ENCODE measurements at regions not wholly inside any gene's neighbourhood (a gene's known extent, or its start where the extent isn't known, plus 50 kb on each side); places are given as distances from the start of the nearest gene placed in this dataset.
A peak's percentile ranks its signal among the peaks of the same experiment; 100 is the strongest.

DNA sequence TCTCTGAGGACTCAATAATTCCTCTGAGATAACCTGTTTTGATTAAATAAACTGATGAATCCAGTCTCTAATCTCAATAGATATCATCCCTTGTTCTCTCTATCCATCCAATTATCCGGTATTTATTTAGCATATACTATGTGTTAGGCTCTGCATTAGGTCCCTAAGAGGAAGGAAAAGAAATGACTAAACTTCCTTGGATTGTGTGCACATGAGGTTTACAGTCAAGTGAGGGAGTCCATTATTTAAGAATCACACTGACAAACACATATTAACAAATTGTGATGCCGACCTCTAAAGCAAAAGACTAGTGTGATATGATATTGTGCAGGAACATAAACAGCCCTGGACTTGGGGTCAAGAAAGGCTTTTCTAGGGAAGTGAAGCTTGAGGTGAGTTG is 140.8 kb downstream of the HMHB1 start:
- Histone ChIP-seq H3K36me3 (ENCODE audit: control insufficient read depth, insufficient read depth, low read length) (no peaks in the 10 kb centered on the region), H3K27me3 (replicated peaks; ENCODE audit: control insufficient read depth, insufficient read depth, low read length) (no peaks in the 10 kb centered on the region), H3K4me3 (replicated peaks; ENCODE audit: low read depth, low read length) (no peak overlapping the region)
- TF ChIP-seq, protein P1, sequence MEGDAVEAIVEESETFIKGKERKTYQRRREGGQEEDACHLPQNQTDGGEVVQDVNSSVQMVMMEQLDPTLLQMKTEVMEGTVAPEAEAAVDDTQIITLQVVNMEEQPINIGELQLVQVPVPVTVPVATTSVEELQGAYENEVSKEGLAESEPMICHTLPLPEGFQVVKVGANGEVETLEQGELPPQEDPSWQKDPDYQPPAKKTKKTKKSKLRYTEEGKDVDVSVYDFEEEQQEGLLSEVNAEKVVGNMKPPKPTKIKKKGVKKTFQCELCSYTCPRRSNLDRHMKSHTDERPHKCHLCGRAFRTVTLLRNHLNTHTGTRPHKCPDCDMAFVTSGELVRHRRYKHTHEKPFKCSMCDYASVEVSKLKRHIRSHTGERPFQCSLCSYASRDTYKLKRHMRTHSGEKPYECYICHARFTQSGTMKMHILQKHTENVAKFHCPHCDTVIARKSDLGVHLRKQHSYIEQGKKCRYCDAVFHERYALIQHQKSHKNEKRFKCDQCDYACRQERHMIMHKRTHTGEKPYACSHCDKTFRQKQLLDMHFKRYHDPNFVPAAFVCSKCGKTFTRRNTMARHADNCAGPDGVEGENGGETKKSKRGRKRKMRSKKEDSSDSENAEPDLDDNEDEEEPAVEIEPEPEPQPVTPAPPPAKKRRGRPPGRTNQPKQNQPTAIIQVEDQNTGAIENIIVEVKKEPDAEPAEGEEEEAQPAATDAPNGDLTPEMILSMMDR (IDR thresholded peaks at IDR 0.05; ENCODE audit: insufficient read depth, low read length, poor library complexity, severe bottlenecking): no peak
- DNase-seq (ENCODE audit: extremely low read depth, insufficient read length): no peak

DNA sequence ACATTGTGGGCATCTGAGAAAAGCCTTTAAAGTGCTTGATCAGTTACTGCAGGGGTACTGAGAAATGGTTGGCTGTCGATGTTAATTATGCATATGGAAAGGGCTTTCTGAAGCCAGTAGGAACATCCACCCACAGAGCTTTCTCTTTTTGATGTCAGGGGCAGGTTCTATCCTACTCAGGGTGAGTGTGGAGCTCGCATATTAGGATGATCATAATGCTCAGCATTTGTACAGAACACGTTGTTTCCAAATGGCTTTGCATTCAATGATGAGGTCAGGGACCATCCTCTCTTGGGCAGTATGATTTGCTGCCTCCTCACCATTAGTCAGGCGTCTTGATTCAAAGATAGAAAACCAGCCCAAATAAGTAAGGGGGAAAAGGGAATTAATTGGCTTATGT is 141.9 kb downstream of the HMHB1 start:
- H3K27me3 ChIP-seq (replicated peaks; ENCODE audit: control insufficient read depth, insufficient read depth, low read length): no peaks in the 10 kb centered on the region
- no peaks in the 10 kb centered on the region for H3K36me3 ChIP-seq (ENCODE audit: control insufficient read depth, insufficient read depth, low read length)
- TF ChIP-seq, protein P1 (IDR thresholded peaks at IDR 0.05; ENCODE audit: insufficient read depth, low read length, poor library complexity, severe bottlenecking): no peak
- H3K4me3 ChIP-seq (replicated peaks; ENCODE audit: low read depth, low read length): no peak overlapping the region
- DNase-seq (ENCODE audit: extremely low read depth, insufficient read length): no peak

- DNase-seq (ENCODE audit: extremely low read depth, insufficient read length): no peak
Measured at GRCh38 chr5:143955141-143955540, 143.2 kb downstream of the HMHB1 start.

GRCh38 chr5:143957455-143957854 is 145.5 kb downstream of the HMHB1 start:
- TF ChIP-seq, protein P1 (IDR thresholded peaks at IDR 0.05; ENCODE audit: insufficient read depth, low read length, poor library complexity, severe bottlenecking): peak; percentile 31
- no peak overlapping the region for H3K4me3 ChIP-seq (replicated peaks; ENCODE audit: low read depth, low read length)
- no peaks in the 10 kb centered on the region for H3K27me3 ChIP-seq (replicated peaks; ENCODE audit: control insufficient read depth, insufficient read depth, low read length)
- DNase-seq (ENCODE audit: extremely low read depth, insufficient read length): no peak
- no peaks in the 10 kb centered on the region for H3K36me3 ChIP-seq (ENCODE audit: control insufficient read depth, insufficient read depth, low read length)

More at GRCh38 chr5:143955141-143955540, 143.2 kb downstream of the HMHB1 start:
- no peak overlapping the region for H3K4me3 ChIP-seq (replicated peaks; ENCODE audit: low read depth, low read length)
- no peaks in the 10 kb centered on the region for H3K27me3 ChIP-seq (replicated peaks; ENCODE audit: control insufficient read depth, insufficient read depth, low read length)
- TF ChIP-seq, protein P1 (IDR thresholded peaks at IDR 0.05; ENCODE audit: insufficient read depth, low read length, poor library complexity, severe bottlenecking): no peak
- no peaks in the 10 kb centered on the region for H3K36me3 ChIP-seq (ENCODE audit: control insufficient read depth, insufficient read depth, low read length)

DNA sequence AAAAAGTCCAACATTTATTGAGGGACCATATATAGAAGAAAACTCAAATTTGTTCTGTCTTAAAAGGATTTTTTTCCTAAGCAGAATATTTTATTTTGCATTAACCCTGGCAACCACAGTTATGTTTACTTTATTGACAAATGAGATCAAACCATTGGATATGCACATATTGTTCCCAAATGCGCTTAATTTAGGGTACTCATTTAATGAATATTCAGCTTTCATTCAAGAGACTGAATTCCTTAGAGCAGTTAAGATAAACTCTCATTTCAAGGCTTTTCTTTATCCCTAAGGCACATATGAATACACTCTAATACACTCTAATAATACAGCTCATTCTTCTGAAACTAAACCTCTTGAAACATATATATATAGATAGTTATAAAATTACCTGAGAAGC is 150.2 kb downstream of the HMHB1 start:
- Histone ChIP-seq H3K4me3 (replicated peaks; ENCODE audit: low read depth, low read length) (no peak overlapping the region), H3K27me3 (replicated peaks; ENCODE audit: control insufficient read depth, insufficient read depth, low read length) (no peaks in the 10 kb centered on the region), H3K36me3 (ENCODE audit: control insufficient read depth, insufficient read depth, low read length) (no peaks in the 10 kb centered on the region)
- DNase-seq (ENCODE audit: extremely low read depth, insufficient read length): no peak
- TF ChIP-seq, protein P1 (IDR thresholded peaks at IDR 0.05; ENCODE audit: insufficient read depth, low read length, poor library complexity, severe bottlenecking): no peak

GRCh38 chr5:143964919-143965318 is 153.0 kb downstream of the HMHB1 start:
- TF ChIP-seq, protein P1 (IDR thresholded peaks at IDR 0.05; ENCODE audit: insufficient read depth, low read length, poor library complexity, severe bottlenecking): no peak
- DNase-seq (ENCODE audit: extremely low read depth, insufficient read length): no peak
- no peaks in the 10 kb centered on the region for H3K27me3 ChIP-seq (replicated peaks; ENCODE audit: control insufficient read depth, insufficient read depth, low read length)
- no peaks in the 10 kb centered on the region for H3K36me3 ChIP-seq (ENCODE audit: control insufficient read depth, insufficient read depth, low read length)
- no peak overlapping the region for H3K4me3 ChIP-seq (replicated peaks; ENCODE audit: low read depth, low read length)
